ENCODE measurements at regions not wholly inside any gene's neighbourhood (a gene's known extent, or its start where the extent isn't known, plus 50 kb on each side); places are given as distances from the start of the nearest gene placed in this dataset.
"Not testable (repeated sequence)": the region's sequence is repeated elsewhere in the genome, so short reads cannot be mapped to it uniquely, and the experiment has no call there.

- DNase-seq (ENCODE audit: low spot score) = peak; percentile 38
- CTCF ChIA-PET = interaction anchor here (0.7 kb wide), 1 partner anchor 12 kb away, joined by 3 read pairs; no protein-coding TSS in a partner anchor
- TF ChIP-seq CTCF (conservative IDR thresholded peaks at IDR 0.05; ENCODE audit: low read depth) = no peak
- H3K27ac ChIP-seq = no peak overlapping the region
- POLR2A ChIA-PET (ENCODE audit: low non-redundant PET) = no interaction called here
Observed at GRCh38 chr5:17370651-17371050, 127.4 kb upstream of the TAF11L2 start.

GRCh38 chr5:17373406-17373805, 124.6 kb upstream of the TAF11L2 start:
- DNase-seq (ENCODE audit: low spot score) = no peak
- POLR2A ChIA-PET (ENCODE audit: low non-redundant PET) = no interaction called here
- CTCF ChIA-PET = no interaction called here
- H3K27ac ChIP-seq = no peak overlapping the region
- TF ChIP-seq CTCF (conservative IDR thresholded peaks at IDR 0.05; ENCODE audit: low read depth) = no peak

GRCh38 chr5:17373814-17374556, 124.0 kb upstream of the TAF11L2 start:
- no peak for TF ChIP-seq CTCF (conservative IDR thresholded peaks at IDR 0.05; ENCODE audit: low read depth)
- DNase-seq (ENCODE audit: low spot score) = no peak
- POLR2A ChIA-PET (ENCODE audit: low non-redundant PET) = no interaction called here
- CTCF ChIA-PET = interaction anchor here (0.6 kb wide), 1 partner anchor 184 kb away, joined by 4 read pairs; no protein-coding TSS in a partner anchor
- H3K27ac ChIP-seq = no peak overlapping the region

- ChIA-PET CTCF (no interaction called here), POLR2A (ENCODE audit: low non-redundant PET) (no interaction called here)
- DNase-seq (ENCODE audit: low spot score) = peak; percentile 64
- no peak for TF ChIP-seq CTCF (conservative IDR thresholded peaks at IDR 0.05; ENCODE audit: low read depth)
- H3K27ac ChIP-seq = no peak overlapping the region
Observed at GRCh38 chr5:17374973-17375742, 122.9 kb upstream of the TAF11L2 start.

GRCh38 chr5:17375886-17376285, 122.1 kb upstream of the TAF11L2 start:
- CTCF ChIA-PET; POLR2A ChIA-PET (ENCODE audit: low non-redundant PET); H3K27ac ChIP-seq; DNase-seq (ENCODE audit: low spot score): not testable (repeated sequence)

- no peak for DNase-seq (ENCODE audit: low spot score)
- CTCF ChIA-PET = interaction anchor here (0.6 kb wide), 2 partner anchors 107 to 810 kb away, joined by 3 to 4 read pairs; no protein-coding TSS in a partner anchor
- POLR2A ChIA-PET (ENCODE audit: low non-redundant PET) = no interaction called here
- TF ChIP-seq CTCF (conservative IDR thresholded peaks at IDR 0.05; ENCODE audit: low read depth) = no peak
- no peak overlapping the region for H3K27ac ChIP-seq
Observed at GRCh38 chr5:17378346-17378997, 119.6 kb upstream of the TAF11L2 start.
